Urinary bladder (tissue), 3 donors: ENCODE measurements at regions not wholly inside any gene's neighbourhood (a gene's known extent, or its start where the extent isn't known, plus 50 kb on each side); places are given as distances from the start of the nearest gene placed in this dataset.
"Not testable (repeated sequence)": the region's sequence is repeated elsewhere in the genome, so short reads cannot be mapped to it uniquely, and the experiment has no call there.

Experiments
- DNase-seq: peaks from one replicate; pipeline ENCODE4 v3.0.0-alpha.2; 2015; ENCODE audit errors: extremely low spot score
- H3K27ac ChIP-seq: one replicate; pipeline ENCODE4 v1.5.1; 2013; ENCODE audit warnings: low read depth, mild to moderate bottlenecking, moderate library complexity
- H3K36me3 ChIP-seq: one replicate; pipeline ENCODE4 v1.6.1; 2013; ENCODE audit warnings: mild to moderate bottlenecking, moderate library complexity; ENCODE audit not compliant: insufficient read depth
- H3K4me1 ChIP-seq: one replicate; pipeline ENCODE4 v1.6.1; 2013; ENCODE audit warnings: mild to moderate bottlenecking, moderate library complexity; ENCODE audit not compliant: insufficient read depth
- H3K4me3 ChIP-seq: one replicate; pipeline ENCODE4 v1.5.1; 2013; ENCODE audit warnings: low read depth, low read length
- WGBS: extraction: QIAGEN DNeasy Blood & Tissue Kit; methylation state at CpG from one replicate; pipeline ENCODE4 v1.1.7; 2013; 5-methylcytosine and 5-hydroxymethylcytosine counted together
- donor health status: healthy with polysubstance abuse.
- donor health status: healthy.

DNA sequence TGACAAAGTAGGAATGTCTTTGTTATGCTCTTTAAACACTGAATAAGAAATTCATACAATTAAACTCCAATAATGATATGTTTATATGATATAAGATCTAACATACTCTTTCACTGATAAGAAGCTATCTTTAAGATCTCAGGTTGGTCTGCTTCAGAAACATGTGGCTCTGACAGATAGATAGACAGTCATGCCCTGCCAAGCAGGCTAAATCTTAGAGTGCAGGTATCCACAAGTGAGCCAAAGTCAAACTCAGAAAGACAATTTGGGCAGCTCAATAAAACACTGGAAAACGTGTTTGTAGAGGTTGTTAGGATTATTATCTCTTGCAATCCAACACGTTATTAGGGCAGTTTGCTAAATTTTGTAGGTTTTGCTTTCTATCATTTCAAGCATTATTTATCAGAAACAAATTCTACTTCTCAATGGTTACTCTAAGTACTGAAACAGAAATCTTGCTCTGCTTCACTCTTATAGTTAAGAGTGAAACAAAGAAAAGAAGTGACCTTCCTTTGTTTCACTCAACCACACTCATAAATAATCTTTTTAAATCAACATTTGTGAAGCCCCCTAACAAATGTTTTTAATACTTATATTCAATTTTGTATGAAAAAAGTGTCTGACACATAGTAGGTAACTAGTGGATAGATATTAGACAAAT, 1255.6 kb downstream of the DIAPH3 start:
- Histone ChIP-seq H3K27ac (no peak overlapping the region), H3K4me1 (no peaks in the 10 kb centered on the region), H3K36me3 (no peaks in the 10 kb centered on the region), H3K4me3 (no peak overlapping the region)
- 72% methylated on average over 2 of the region's 2 CpGs for WGBS
- no peak for DNase-seq

DNA sequence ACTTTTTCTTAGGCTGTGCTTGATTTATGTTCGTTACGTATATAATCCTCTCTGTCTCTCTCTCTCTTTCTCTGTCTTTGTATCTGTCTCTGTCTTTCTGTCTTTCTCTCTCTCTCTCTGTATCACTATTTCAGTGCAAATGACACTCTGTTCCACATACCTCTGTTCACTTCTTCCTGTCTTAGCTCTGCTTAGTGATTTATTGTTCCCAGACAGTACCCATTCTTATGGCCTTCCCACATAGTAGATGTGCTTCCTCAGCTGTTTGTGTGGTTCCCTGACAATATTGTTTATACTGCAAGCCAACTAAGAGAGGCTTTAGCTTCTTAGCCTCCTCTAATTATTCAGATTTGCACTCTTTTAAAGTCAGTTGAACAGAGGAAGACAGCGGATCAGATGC, 1244.2 kb downstream of the DIAPH3 start:
- no peak overlapping the region for H3K27ac ChIP-seq
- H3K4me3 ChIP-seq = no peak overlapping the region
- DNase-seq = no peak
- no peaks in the 10 kb centered on the region for H3K4me1 ChIP-seq
- H3K36me3 ChIP-seq = no peaks in the 10 kb centered on the region
- 84% methylated on average over 3 of the region's 3 CpGs for WGBS

DNA sequence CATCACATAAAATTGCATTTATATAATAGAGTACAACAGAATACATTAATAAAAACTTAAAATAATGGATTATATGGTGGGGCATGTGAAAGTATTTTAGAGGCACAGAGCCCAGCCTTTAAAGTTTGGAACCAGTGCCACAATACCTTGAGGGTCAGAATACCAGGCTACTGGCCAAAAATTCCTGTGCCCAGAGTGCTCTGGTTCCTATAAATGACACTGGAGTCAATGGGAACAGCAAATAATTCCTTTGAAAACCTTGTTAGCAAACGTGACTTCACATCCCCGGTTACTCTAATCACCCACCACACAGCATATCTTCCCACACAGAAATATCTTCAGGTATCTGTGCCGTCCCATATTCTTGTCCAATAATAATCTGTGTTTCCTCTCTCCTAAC, 1242.6 kb downstream of the DIAPH3 start:
- H3K4me3 ChIP-seq = no peak overlapping the region
- 67% methylated on average over 3 of the region's 3 CpGs for WGBS
- H3K4me1 ChIP-seq = no peaks in the 10 kb centered on the region
- DNase-seq = no peak
- no peak overlapping the region for H3K27ac ChIP-seq
- H3K36me3 ChIP-seq = no peaks in the 10 kb centered on the region

DNA sequence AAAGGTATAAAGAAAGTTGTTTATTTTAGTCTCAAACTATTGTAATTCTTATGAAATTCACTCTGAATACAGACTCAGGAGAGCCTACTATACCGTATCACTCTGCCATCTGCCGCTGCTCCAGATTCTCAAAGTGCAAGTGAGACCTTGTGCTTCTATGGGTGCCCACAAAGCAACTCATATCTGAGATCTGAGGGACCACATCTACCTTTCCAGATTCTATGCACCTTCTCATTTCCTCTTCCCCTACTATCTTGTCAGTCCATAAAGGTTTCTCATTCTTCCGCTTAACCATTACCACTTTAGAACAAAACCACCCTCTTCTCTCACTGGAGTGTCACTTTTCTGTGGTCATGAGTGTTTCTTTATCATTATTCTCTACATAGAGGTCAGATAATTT, 1236.9 kb downstream of the DIAPH3 start:
- H3K27ac ChIP-seq = no peak overlapping the region
- no peak for DNase-seq
- no peaks in the 10 kb centered on the region for H3K36me3 ChIP-seq
- H3K4me1 ChIP-seq = no peaks in the 10 kb centered on the region
- H3K4me3 ChIP-seq = no peak overlapping the region
- 97% methylated on average over 3 of the region's 3 CpGs for WGBS

DNA sequence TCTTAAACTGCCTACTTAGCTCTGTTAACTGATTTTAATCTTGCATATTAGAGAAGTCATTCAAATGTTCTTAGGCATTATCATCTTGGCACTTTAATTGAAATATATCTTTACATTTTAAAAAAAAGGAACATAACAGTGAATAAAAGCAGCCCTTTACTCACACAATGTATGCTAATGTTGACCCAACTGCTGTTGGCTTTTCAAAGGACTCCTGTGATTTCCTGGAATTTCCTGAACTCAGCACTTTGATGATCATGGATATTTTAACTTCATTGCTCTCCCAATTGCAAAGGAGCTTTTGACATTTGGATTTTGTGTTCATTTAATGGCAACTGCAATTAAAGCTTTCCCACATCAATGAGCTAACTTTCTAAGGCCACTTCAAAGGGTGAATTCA, 1230.3 kb downstream of the DIAPH3 start:
- no peaks in the 10 kb centered on the region for H3K4me1 ChIP-seq
- H3K4me3 ChIP-seq = no peak overlapping the region
- H3K27ac ChIP-seq = no peak overlapping the region
- DNase-seq = no peak
- H3K36me3 ChIP-seq = no peaks in the 10 kb centered on the region

DNA sequence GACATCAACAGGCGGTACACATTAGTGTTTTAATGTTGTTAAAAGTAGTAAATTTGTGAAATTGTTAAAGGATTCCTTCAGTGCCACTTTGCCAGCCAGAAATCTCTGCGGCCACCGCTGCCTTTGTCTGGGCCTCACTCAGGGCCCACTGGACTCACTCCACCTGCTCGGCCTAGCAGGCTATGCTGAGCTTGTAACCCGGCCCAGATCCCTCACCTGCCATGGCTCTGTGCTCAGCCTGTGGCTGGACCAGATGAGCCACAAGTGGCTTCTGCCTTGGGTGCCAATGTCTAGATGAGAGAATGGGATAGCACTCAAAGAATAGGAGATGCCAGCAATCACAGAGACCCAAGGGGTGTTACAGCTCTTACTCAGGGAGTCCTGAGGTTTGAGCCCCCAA, 1228.0 kb downstream of the DIAPH3 start:
- H3K36me3 ChIP-seq = no peaks in the 10 kb centered on the region
- no peaks in the 10 kb centered on the region for H3K4me1 ChIP-seq
- WGBS = 82% methylated on average over 5 of the region's 5 CpGs
- H3K4me3 ChIP-seq = no peak overlapping the region
- H3K27ac ChIP-seq = no peak overlapping the region
- DNase-seq = no peak

DNA sequence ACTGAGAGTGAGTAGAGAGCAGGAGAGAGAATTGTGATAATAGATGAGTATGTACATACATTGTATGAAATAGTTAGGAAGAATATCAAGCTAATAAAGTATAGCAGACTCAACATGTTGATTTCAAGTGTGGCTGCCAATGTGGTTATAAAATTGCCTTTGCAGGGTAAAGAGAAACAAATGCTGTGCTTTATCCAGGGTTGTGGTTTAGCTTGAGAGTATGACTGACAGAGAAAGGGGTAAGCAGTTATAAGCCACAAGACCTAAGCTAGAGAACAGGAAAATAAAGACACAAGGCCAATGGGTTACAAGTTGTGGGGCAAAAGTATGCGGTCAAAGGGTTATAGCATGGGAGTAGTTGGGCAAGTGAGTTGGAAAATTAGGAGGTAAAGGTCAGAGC, 1217.5 kb downstream of the DIAPH3 start:
- H3K36me3 ChIP-seq = no peaks in the 10 kb centered on the region
- no peak overlapping the region for H3K27ac ChIP-seq
- no peaks in the 10 kb centered on the region for H3K4me1 ChIP-seq
- no peak for DNase-seq
- H3K4me3 ChIP-seq = no peak overlapping the region
- WGBS = 95% methylated on average over 1 of the region's 1 CpG

DNA sequence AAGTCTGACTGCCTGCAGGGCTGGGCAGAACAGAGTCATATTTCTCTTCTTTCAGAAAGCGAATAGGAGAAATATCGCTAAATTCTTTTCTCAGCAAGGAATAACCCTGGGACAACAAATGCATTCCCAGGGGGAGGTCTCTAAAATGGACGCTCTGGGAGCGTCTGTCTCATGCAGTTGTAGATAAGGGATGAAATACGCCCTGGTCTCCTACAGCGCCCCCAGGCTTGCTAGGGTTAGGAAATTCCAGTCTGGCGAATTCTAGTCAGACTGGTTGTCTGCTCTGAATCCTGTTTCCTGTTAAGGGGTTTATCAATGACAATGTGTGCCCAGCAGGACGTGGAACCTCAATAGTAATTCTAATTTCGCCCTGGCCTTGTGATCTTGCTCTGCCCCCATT, 1214.1 kb downstream of the DIAPH3 start:
- no peak overlapping the region for H3K27ac ChIP-seq
- WGBS = 94% methylated on average over 9 of the region's 9 CpGs
- no peak overlapping the region for H3K4me3 ChIP-seq
- no peaks in the 10 kb centered on the region for H3K4me1 ChIP-seq
- DNase-seq = no peak
- no peaks in the 10 kb centered on the region for H3K36me3 ChIP-seq

DNA sequence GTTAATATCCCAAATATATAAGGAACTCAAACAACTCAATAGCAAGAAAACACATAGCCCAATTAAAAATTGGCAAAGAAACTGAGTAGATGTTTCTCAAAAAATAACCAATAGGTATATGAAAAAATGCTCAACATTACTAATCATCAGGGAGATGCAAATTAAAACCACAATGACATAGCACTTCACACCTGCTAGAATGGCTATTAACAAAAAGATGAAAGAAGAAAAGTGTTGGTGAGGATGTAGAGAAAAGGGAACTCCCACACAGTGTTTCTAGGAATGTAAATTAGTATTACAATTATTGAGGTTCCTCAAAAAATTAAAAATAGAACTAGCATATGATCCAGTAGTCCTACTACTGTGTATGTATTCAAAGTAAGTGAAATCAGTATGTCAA, 1212.8 kb downstream of the DIAPH3 start:
- no peaks in the 10 kb centered on the region for H3K36me3 ChIP-seq
- no peaks in the 10 kb centered on the region for H3K4me1 ChIP-seq
- DNase-seq = no peak
- no peak overlapping the region for H3K27ac ChIP-seq
- no peak overlapping the region for H3K4me3 ChIP-seq

DNA sequence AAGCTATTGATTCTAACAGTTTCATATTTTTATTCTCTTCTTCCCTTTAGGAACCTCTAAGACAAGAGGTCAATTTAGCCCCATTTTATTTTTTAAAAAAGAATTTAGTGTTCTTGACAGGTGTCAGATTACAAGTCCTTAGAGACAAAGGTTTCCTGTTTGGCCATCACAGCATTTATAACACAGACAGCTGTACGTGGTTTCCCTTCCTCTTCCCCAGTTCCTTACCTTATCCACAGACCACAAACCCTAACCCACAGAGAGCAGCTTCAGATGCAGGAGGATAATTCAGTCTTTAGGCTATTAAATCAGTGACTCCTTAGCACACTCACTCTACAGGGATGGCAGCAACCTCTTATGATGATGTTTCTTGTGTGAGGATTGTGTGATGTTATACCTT, 1210.1 kb downstream of the DIAPH3 start:
- no peak for DNase-seq
- H3K36me3 ChIP-seq = no peaks in the 10 kb centered on the region

DNA sequence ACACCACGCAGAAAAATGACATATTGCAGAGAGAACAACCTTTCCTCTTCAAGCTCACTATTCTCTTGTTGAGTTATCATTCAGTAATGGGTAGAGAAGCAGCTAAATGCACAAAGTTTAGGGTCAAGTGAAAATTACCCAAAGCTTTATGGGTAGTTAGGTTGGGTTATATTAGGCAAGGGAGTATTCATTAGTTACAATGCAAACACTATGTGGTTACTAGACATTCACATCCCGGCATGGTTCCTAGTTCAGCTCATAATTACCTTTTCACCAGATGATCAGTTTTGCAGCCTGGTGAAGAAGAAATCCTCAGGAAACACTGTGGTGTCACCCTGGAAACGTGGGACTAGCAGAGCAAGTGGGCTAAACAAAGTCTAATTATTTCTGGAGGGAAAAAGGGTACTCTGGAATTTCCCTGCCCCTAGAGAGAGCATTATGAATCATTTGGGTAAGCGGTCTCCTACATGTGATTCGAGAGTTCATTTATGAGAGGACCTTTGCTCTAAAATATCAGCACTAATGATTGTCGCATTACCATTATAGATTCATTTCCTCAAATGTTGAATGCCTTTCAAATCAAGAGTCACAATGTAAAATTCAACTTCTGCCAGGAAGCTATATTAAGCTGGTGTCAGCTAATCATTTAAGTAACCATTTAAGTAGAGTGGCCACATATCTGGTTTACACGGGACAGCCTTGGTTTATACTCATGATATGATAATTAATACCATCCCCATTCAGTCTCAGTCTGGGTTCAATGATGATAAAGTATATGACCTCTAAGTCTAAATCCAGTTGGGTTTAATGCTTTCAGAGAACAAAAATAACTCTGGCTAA, 1208.0 kb downstream of the DIAPH3 start:
- no peaks in the 10 kb centered on the region for H3K36me3 ChIP-seq
- H3K4me1 ChIP-seq = no peaks in the 10 kb centered on the region
- no peak overlapping the region for H3K4me3 ChIP-seq
- no peak overlapping the region for H3K27ac ChIP-seq
- DNase-seq = no peak
- WGBS = 85% methylated on average over 7 of the region's 7 CpGs

More for the DNA sequence above, 1210.1 kb downstream of the DIAPH3 start:
- 43% methylated on average over 1 of the region's 1 CpG for WGBS
- Histone ChIP-seq H3K27ac (no peak overlapping the region), H3K4me1 (no peaks in the 10 kb centered on the region), H3K4me3 (no peak overlapping the region)

DNA sequence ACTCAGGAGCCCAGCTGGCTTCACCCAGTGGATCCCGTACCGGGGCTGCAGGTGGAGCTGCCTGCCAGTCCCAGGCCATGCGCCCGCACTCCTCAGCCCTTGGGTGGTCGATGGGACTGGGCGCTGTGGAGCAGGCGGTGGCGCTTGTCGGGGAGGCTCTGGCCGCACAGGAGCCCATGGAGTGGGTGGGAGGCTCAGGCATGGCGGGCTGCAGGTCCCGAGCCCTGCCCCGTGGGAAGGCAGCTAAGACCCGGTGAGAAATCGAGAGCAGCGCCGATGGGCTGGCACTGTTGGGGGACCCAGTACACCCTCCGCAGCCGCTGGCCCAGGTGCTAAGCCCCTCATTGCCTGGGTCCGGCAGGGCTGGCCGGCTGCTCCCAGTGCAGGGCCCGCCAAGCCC, 1205.6 kb downstream of the DIAPH3 start:
- 98% methylated on average over 22 of the region's 22 CpGs for WGBS
- not testable (repeated sequence) for H3K4me1 ChIP-seq, DNase-seq, H3K4me3 ChIP-seq, H3K27ac ChIP-seq, H3K36me3 ChIP-seq

DNA sequence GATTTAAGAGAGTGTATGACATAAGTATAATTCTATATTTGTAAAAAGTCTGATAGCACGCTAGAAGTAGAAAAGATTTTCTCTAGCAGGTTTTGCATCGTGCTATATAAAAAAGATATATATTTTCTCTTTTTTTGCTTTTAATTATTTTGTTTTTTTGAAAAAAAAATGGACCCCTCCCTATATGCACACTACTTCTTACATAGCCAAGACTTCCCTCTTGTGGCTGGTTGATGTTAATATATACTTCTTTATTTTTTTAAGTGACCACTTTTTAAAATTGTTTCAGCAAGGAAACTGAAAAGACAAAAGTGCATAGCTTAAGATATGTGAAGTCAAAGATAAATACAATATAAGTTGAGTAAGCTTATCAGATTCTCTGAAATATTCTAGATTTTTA, 1202.8 kb downstream of the DIAPH3 start:
- no peak for DNase-seq
- 58% methylated on average over 2 of the region's 2 CpGs for WGBS

DNA sequence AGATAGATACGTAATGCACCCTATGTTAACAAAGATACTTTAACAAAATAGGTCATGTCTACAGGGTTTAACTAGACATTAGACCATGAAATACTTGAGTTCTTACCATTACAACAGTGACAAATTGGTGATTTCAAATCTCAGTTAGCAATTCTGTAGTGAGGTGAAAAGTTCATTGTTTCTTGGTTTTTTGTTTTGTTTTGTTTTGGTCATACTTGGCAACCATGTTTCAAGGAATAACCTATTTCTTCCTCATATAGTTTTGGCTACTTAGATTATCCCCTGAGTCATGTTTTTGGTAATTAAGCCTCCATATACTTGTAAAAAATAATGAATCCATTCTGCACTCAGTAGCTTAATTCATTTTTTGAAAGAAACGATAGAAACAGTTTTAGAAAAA, 1200.4 kb downstream of the DIAPH3 start:
- 92% methylated on average over 2 of the region's 2 CpGs for WGBS
- DNase-seq = no peak
- Histone ChIP-seq H3K36me3 (no peaks in the 10 kb centered on the region), H3K4me1 (no peaks in the 10 kb centered on the region), H3K27ac (no peak overlapping the region), H3K4me3 (no peak overlapping the region)

More for the DNA sequence above, 1202.8 kb downstream of the DIAPH3 start:
- H3K27ac ChIP-seq = no peak overlapping the region
- H3K4me3 ChIP-seq = no peak overlapping the region
- no peaks in the 10 kb centered on the region for H3K36me3 ChIP-seq
- H3K4me1 ChIP-seq = no peaks in the 10 kb centered on the region
